ENCODE measurements at regions not wholly inside any gene's neighbourhood (a gene's known extent, or its start where the extent isn't known, plus 50 kb on each side); places are given as distances from the start of the nearest gene placed in this dataset.

DNA sequence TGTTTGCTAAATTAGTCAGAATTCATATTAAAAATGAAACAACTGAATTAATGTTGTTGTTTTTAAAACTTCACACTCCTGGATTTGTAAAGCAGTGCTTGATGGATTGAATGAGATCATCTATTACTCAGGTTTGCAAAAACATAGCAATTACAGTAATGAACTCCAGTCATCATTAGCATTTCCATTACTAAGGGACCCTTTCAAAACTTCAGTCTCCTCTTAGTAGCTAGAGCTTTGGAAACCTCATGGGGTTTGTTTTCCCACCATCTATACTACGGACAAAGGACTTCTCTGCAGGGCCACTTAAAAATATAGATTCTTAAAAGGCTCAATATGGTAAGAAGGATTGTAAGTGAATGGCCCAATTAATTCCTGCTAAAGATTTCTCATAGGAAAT is 174.5 kb upstream of the PRNP start:
- no peak for TF ChIP-seq CREB5 (CRISPR knock-in tag; IDR thresholded peaks at IDR 0.05; ENCODE audit: low read depth)
- TF ChIP-seq ZC3H10 (CRISPR knock-in tag; IDR thresholded peaks at IDR 0.05): no peak
- no peak for TF ChIP-seq ESRRG (CRISPR knock-in tag; IDR thresholded peaks at IDR 0.05)
- TF ChIP-seq BACH2 (CRISPR knock-in tag; IDR thresholded peaks at IDR 0.05; ENCODE audit: borderline replicate concordance): no peak
- TF ChIP-seq, protein P1, sequence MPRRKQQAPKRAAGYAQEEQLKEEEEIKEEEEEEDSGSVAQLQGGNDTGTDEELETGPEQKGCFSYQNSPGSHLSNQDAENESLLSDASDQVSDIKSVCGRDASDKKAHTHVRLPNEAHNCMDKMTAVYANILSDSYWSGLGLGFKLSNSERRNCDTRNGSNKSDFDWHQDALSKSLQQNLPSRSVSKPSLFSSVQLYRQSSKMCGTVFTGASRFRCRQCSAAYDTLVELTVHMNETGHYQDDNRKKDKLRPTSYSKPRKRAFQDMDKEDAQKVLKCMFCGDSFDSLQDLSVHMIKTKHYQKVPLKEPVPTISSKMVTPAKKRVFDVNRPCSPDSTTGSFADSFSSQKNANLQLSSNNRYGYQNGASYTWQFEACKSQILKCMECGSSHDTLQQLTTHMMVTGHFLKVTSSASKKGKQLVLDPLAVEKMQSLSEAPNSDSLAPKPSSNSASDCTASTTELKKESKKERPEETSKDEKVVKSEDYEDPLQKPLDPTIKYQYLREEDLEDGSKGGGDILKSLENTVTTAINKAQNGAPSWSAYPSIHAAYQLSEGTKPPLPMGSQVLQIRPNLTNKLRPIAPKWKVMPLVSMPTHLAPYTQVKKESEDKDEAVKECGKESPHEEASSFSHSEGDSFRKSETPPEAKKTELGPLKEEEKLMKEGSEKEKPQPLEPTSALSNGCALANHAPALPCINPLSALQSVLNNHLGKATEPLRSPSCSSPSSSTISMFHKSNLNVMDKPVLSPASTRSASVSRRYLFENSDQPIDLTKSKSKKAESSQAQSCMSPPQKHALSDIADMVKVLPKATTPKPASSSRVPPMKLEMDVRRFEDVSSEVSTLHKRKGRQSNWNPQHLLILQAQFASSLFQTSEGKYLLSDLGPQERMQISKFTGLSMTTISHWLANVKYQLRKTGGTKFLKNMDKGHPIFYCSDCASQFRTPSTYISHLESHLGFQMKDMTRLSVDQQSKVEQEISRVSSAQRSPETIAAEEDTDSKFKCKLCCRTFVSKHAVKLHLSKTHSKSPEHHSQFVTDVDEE (CRISPR knock-in tag; IDR thresholded peaks at IDR 0.05): no peak
- TF ChIP-seq SNAI2 (CRISPR knock-in tag; IDR thresholded peaks at IDR 0.05): no peak
- no peak for TF ChIP-seq ZNF70 (CRISPR knock-in tag; IDR thresholded peaks at IDR 0.05)
- no peak for TF ChIP-seq ZFP3 (CRISPR knock-in tag; IDR thresholded peaks at IDR 0.05)
- no peak for TF ChIP-seq GLIS3 (CRISPR knock-in tag; IDR thresholded peaks at IDR 0.05)
- TF ChIP-seq OSR1 (CRISPR knock-in tag; IDR thresholded peaks at IDR 0.05): no peak
- ATAC-seq: no peak

DNA sequence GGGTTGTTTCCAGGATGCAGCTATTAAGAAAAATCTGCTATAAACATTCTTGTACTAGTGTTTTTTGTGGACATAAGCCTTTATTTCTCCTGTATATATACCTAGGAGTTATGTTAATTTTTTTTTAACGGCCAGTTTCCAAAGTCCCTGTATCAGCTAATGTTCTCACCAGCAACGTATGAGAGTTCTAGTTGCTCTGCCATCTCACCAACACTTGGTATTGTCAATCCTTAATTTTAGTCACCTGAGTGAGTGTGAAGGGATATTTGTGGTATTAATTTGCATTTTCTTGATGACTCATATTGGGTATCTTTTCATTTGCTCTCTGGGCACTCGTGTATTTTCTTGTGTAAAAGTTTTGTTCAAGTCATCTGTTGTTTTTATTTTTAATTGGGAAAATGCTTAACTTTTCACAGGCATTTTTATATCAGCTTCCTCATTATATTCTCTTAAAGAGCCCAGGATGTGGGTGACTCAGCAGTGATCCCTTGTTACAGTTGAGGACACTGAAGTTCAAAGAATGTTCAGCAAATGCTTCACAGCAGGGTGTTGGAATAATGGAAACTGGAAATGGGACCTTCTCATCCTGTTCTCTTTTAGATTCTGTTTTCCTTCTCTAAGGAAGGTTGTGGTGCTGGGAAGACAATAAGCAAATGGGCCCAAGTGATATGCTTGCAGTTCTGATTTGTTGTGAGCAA is 176.3 kb upstream of the PRNP start:
- TF ChIP-seq OSR1 (CRISPR knock-in tag; IDR thresholded peaks at IDR 0.05) (no peak), ZC3H10 (CRISPR knock-in tag; IDR thresholded peaks at IDR 0.05) (no peak), RARB (CRISPR knock-in tag; IDR thresholded peaks at IDR 0.05) (no peak), GLIS3 (CRISPR knock-in tag; IDR thresholded peaks at IDR 0.05) (no peak), ZNF70 (CRISPR knock-in tag; IDR thresholded peaks at IDR 0.05) (no peak), BACH2 (CRISPR knock-in tag; IDR thresholded peaks at IDR 0.05; ENCODE audit: borderline replicate concordance) (no peak), CREB5 (CRISPR knock-in tag; IDR thresholded peaks at IDR 0.05; ENCODE audit: low read depth) (no peak), CSDC2 (CRISPR knock-in tag; IDR thresholded peaks at IDR 0.05) (no peak), TOX (CRISPR knock-in tag; IDR thresholded peaks at IDR 0.05; ENCODE audit: borderline replicate concordance) (no peak), ISL1 (CRISPR knock-in tag; IDR thresholded peaks at IDR 0.05) (no peak)
- TF ChIP-seq, protein P2, sequence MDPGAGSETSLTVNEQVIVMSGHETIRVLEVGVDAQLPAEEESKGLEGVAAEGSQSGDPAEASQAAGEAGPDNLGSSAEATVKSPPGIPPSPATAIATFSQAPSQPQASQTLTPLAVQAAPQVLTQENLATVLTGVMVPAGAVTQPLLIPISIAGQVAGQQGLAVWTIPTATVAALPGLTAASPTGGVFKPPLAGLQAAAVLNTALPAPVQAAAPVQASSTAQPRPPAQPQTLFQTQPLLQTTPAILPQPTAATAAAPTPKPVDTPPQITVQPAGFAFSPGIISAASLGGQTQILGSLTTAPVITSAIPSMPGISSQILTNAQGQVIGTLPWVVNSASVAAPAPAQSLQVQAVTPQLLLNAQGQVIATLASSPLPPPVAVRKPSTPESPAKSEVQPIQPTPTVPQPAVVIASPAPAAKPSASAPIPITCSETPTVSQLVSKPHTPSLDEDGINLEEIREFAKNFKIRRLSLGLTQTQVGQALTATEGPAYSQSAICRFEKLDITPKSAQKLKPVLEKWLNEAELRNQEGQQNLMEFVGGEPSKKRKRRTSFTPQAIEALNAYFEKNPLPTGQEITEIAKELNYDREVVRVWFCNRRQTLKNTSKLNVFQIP (CRISPR knock-in tag; IDR thresholded peaks at IDR 0.05; ENCODE audit: borderline replicate concordance, low read depth): no peak

GRCh38 chr20:4508773-4509172 is 177.5 kb upstream of the PRNP start:
- ATAC-seq: no peak
- TF ChIP-seq ISL1 (CRISPR knock-in tag; IDR thresholded peaks at IDR 0.05): no peak

More for the DNA sequence above, 176.3 kb upstream of the PRNP start:
- no peak for ATAC-seq

DNA sequence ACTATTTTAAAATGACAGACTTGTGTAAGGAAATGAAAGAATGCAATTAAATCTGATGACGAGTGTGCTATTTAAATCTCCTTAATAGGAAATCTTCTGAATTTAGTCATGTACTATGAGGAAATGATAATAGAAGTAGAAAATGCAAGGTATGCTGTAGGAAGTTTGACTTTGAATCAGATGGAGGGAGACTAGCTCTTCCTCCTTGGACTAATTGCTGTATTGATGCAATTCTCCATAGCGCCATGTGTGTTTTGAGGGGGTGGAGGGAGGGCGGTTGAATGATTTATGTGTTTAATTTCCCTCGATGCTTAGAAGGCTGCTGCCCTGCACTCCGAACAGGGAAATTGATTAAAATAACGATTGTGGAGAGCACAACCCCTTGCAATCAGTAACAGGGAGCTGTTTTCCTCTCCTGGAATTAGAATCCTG is 179.0 kb upstream of the PRNP start:
- peak; percentile 96 for ATAC-seq
- TF ChIP-seq CREB5 (CRISPR knock-in tag; IDR thresholded peaks at IDR 0.05; ENCODE audit: low read depth) (no peak), TCF4 (CRISPR knock-in tag; IDR thresholded peaks at IDR 0.05; ENCODE audit: borderline replicate concordance) (no peak), ZNF8 (CRISPR knock-in tag; IDR thresholded peaks at IDR 0.05) (no peak), PPARA (CRISPR knock-in tag; IDR thresholded peaks at IDR 0.05; ENCODE audit: borderline replicate concordance) (no peak), RARB (CRISPR knock-in tag; IDR thresholded peaks at IDR 0.05) (no peak), ZNF565 (CRISPR knock-in tag; conservative IDR thresholded peaks at IDR 0.05; ENCODE audit: low read depth) (no peak), BACH2 (CRISPR knock-in tag; IDR thresholded peaks at IDR 0.05; ENCODE audit: borderline replicate concordance) (no peak), OSR1 (CRISPR knock-in tag; IDR thresholded peaks at IDR 0.05) (no peak), CSRNP3 (CRISPR knock-in tag; IDR thresholded peaks at IDR 0.05) (no peak)
- TF ChIP-seq, protein P2 (CRISPR knock-in tag; IDR thresholded peaks at IDR 0.05; ENCODE audit: borderline replicate concordance, low read depth): no peak
